GM19043 (cell line): ENCODE measurements at regions not wholly inside any gene's neighbourhood (a gene's known extent, or its start where the extent isn't known, plus 50 kb on each side); places are given as distances from the start of the nearest gene placed in this dataset.

Experiments used
- ATAC-seq: cut with Tn5 transposase; IDR thresholded peaks from one replicate; pipeline ENCODE4 v1.9.1; 2021; ENCODE audit warnings: low read depth; ENCODE audit not compliant: unreplicated experiment

- ATAC-seq, result no peak
These were observed 217.7 kb downstream of the HAO1 start for GRCh38 chr20:7722564-7722963.

DNA sequence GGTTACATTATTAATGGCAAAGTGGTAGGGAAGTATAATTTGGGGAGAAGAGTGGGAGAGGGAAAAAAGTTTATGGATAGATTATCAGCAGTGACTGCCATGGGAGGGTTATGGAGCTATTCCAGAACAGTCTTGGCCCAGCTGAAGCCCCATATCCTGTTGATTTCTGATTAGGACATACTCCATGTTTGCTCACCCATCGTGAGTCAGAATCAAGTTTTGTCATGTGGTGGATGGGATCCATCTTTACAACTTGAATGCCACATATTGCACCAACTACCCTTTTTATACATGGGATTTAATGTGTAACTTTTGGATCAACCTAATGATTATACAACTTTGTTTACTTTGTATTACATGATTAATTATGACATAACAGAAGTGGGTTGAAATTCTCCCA is 217.0 kb downstream of the HAO1 start:
- ATAC-seq, result no peak

DNA sequence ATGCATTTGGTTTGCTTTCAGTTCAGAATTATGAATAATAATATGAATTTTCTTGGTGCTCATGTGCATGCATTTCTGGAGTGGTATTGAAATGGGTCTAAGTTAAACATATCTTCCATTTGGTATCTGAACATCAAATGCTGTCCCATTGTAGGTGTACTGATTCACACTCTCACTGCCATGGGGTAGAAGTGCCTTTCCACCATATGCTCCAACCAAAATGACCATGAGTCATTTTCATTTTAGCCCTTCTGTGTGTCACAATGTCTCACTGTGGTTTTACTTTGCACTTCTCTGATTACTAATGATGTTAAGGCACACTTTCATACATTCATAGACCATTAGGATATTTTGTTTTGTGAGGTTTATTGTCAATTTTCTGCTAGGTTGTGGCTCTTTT is 211.9 kb downstream of the HAO1 start:
- no peak for ATAC-seq

GRCh38 chr20:7734216-7734615 is 206.0 kb downstream of the HAO1 start:
- ATAC-seq, result no peak

GRCh38 chr20:7736336-7736735 is 203.9 kb downstream of the HAO1 start:
- ATAC-seq, result no peak

- ATAC-seq, result no peak
These were observed 198.4 kb downstream of the HAO1 start for GRCh38 chr20:7741866-7742265.

DNA sequence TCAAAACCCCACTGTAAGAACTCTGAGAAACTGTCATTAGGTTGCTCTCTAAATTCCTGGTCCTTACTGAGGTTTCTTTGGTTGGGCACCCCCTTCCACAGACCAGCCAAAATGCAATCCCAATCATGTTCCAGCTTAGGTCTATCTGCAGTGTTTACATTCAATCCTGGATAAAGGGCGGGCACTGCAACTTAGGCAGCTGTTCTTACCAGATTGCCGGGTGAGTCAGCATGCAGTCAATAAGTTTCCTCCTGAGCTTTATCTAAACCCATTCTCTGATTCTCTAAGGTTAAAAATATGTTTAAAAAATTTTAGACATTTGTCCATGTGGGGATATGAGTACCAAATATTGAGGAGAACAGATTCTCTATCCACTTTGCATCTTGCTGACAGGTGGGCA is 197.8 kb downstream of the HAO1 start:
- no peak for ATAC-seq

GRCh38 chr20:7744411-7744810 is 195.8 kb downstream of the HAO1 start:
- no peak for ATAC-seq

DNA sequence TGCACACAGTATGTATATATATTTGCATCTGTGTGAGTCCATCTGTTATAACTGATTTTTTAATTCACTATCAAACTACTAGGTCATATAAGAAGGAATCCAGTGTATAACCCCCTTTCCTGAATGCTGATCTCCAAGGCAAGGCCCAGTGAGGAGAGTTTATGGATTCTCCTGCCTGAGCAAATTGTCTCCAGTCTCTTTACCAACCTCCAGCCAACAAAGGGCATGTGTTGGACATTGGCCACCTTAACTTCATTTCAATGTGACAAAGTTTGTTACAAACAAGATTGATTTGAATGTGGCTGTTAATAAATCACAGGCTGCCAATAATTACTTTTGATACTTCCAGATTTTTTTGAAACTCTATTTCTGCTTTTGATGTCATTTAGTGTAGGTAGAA is 191.6 kb downstream of the HAO1 start:
- ATAC-seq, result no peak

- no peak for ATAC-seq
These were observed 186.2 kb downstream of the HAO1 start for GRCh38 chr20:7754102-7754501.

DNA sequence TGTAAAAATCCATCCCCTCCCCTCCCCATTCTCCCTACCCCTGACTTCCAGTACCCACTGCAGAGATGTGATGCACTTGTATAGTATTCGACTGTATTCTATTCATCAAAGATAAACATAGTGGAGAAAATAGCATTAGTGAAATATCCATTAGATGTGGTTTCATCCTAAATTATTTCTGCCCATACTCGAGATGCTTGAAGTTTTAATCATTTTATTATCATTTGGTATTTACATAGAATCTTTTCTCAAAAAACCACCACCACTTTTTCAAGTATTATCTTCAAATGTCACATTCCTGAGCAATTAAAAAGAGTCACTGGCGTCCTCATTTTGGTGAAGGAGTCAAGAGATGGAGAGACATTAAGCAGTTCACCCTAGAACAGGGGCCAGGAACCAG is 181.9 kb downstream of the HAO1 start:
- no peak for ATAC-seq

DNA sequence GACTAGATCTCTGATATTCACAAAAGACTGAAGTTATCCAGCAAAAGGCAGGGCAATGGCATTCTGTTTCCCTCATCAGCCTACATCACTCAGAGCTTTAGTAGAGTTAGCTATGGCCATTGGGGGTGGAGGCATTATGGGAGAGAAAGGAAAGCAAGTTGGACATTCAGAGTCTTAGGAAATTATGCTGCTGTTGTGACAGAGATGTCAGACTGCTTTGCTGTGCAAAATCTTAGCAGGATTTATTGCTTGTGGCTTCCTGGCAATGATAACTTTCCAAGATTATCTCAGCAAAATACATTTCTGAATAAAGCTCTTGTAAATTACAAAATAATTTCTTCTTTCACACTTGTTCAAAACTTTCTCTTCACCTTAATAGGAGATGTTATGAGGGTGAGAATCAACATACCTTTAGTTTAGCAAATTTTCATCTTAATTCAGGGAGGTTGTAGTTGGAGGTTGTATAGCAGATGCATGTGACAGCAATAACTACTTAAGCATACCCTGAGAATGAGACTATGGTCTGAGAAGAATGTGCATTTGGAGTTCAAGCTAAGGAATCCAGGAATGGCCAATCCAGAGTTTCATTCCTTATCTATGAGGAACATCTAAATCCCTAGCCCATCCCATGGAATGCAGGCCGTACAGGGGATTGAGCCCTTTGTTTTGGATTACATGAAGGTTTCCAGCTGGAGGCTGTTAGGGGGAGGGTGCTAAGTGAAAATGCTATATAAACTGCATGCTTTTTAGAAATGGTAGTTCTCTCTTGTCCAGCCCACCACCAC is 179.8 kb downstream of the HAO1 start:
- ATAC-seq, result no peak

DNA sequence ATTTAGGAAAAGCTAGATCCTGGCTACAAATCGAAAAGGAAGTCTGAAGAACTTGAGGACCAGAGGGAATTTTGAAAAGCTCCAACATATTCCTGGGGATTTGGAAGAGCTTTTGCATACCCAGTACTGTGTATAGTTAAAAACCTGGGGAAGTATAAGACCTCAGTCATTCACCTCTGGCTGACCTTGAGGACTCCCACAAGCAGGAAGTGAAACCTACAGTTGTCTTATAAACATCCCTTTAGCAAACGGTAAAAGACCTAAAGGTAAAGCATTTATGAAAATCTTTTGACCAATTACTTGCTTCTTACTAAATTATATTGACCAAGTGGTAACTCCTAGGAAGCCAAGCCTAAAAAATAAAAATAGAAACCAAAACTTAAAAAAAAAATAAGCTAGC is 175.0 kb downstream of the HAO1 start:
- peak; percentile 86 for ATAC-seq

DNA sequence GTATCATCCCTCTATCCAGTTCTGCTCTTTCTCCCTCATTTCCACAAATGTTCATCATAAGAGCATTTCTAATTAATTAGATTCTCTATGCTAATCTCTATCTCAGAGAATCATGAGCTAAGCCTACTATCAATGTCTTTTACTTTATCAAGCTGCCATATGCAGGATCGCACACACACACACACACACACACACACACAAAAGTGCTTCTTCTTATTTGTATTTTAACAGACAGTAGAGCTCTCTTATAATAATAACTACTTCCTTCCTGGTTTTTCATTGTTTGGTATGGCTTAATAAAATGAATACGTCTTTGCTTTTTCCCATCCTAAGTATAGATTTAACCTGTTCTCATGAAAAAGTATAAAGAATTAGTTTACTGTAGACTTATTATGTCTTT is 170.2 kb downstream of the HAO1 start:
- ATAC-seq, result no peak

GRCh38 chr20:7770578-7770977 is 169.7 kb downstream of the HAO1 start:
- peak; percentile 99 for ATAC-seq

GRCh38 chr20:7772371-7772770 is 167.9 kb downstream of the HAO1 start:
- no peak for ATAC-seq

DNA sequence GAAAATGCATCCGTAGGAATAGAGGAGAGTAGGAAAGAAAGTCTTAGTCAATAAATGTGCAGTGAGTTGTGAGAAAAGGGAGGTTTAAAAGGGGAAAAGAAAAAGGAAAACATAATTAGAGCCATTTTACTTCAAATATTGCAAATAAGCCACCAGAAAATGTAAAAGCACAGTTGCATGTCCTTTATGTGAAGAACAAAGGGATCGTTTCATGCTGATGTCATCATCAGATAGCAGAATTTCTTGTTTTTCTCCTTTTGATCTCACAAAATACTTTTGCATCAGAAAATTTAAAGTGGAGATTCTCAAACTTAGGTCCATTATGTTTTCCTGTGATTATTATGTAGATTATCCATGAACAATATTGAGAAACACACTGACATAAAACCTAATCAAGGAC is 166.7 kb downstream of the HAO1 start:
- ATAC-seq, result no peak

- no peak for ATAC-seq
These were observed 165.2 kb downstream of the HAO1 start for GRCh38 chr20:7775072-7775471.

GRCh38 chr20:7776148-7776547 is 164.1 kb downstream of the HAO1 start:
- no peak for ATAC-seq

DNA sequence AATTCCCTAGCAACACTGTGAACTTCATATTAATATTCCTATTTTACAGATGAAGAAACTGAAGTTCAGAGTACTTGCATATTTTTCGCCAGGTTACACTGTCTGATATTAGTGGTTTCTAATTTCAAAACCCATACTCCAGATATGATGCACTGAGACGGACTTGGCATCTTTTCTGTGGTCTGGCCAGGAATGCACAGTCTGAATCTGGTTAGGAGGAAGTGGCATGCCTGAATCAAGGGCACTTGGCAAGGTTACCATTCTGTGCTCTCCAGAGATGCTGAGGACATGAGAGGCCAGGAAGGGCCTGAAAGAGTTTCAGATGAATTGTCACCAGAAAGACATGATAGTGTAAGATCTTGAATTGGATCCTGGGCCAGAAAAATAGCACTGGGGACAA is 150.1 kb downstream of the HAO1 start:
- no peak for ATAC-seq

DNA sequence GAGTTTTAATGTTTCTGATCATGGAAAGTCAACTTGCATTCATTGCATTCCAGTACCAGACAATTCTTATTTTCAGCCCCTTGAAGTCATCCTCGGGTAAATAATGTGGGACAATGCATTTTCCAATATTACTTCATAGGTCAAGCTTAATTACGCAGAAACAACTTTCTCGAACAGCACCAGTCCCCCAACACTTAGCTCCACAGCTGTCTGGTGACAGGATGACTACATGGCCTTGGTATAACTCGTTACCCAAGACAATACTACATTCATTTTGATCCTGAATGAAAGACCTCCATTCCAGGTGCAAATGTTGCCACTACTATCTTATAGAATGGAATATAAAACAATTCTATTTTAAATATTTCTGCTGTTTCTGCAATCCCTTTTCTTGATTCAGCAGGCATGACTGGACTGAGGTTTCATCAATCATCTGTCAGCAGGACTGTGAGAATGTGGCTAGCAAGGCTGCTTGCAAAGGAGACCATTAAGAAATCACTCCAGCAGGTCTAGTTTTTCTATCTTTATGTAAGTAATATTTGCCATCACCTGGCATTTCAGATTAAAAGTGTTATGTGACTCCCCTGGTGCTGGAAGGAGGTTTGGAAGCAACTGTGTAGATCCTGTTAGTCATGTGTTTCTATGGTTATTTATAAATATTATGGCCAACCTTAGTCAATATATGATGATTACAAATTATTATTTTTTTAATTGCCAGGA is 147.9 kb downstream of the HAO1 start:
- no peak for ATAC-seq

DNA sequence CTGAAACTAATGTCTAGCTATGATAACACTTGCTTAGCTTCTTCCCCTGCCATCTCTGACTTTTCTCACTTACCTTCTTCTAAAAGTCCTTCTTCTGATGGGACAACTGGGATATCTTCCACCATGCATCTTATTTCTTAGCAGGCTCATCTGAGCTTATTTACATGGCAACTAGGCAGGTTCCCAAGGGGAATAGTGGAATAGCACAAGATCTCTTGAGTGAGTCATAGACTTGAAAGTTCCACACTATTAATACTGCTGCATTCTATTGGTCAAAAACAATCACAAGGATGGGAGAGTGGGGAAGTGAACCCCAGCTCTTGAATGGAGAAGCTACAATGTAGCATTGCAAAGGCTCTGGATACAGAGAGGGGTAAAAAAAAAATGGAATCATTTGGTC is 142.1 kb downstream of the HAO1 start:
- ATAC-seq, result no peak
